WTC11 (cell line): ENCODE measurements at regions not wholly inside any gene's neighbourhood (a gene's known extent, or its start where the extent isn't known, plus 50 kb on each side); places are given as distances from the start of the nearest gene placed in this dataset.

ENCODE experiments used
- ATAC-seq: fragments of 200-7000 bp; cut with Tn5 transposase; 2 replicates; pipeline ENCODE4 v1.10.0; 2021; ENCODE audit warnings: mild to moderate bottlenecking, moderate library complexity
- CTCF ChIA-PET: fragments of 300-600 bp; sonication (Branson Sonifier 250); formaldehyde crosslinking; loops from one replicate; lab custom pipeline; 2021; ENCODE audit warnings: antibody characterized with exemption; lab: Charles Lee
- POLR2A ChIA-PET: fragments of 350-600 bp; sonication (Branson Sonifier 250); formaldehyde crosslinking; loops from one replicate; lab custom pipeline; 2021; ENCODE audit warnings: antibody characterized with exemption; lab: Charles Lee
- DNase-seq: peaks from one replicate; pipeline ENCODE4 v3.0.0; 2021; ENCODE audit warnings: low spot score
- H3K27ac Mint-ChIP-seq: 2 replicates; pipeline ENCODE4 v1.8.0; 2021; ENCODE audit warnings: mixed read lengths
- H3K27me3 Mint-ChIP-seq: 2 replicates; pipeline ENCODE4 v1.8.0; 2021; ENCODE audit warnings: low read depth, mild to moderate bottlenecking, moderate library complexity, mixed read lengths
- H3K36me3 Mint-ChIP-seq: 2 replicates; pipeline ENCODE4 v1.8.0; 2021; ENCODE audit warnings: mixed read lengths
- H3K4me1 Mint-ChIP-seq: 2 replicates; pipeline ENCODE4 v1.8.0; 2022; ENCODE audit warnings: mixed read lengths
- H3K4me3 Mint-ChIP-seq: 2 replicates; pipeline ENCODE4 v1.8.0; 2021; ENCODE audit warnings: mild to moderate bottlenecking, moderate library complexity, mixed read lengths
- H3K9me3 Mint-ChIP-seq: 2 replicates; pipeline ENCODE4 v1.8.0; 2021; ENCODE audit warnings: mixed read lengths
- ATF2 ChIP-seq: sonication (generic); formaldehyde crosslinking; IDR thresholded peaks from 2 replicates; pipeline ENCODE4 v1.8.1; 2022; ENCODE audit warnings: low read depth, missing genetic modification reagents, borderline replicate concordance
- CDX4 ChIP-seq: fragments of 250-450 bp; sonication (Bioruptor Pico); IDR thresholded peaks from 2 replicates; pipeline ENCODE4 v1.9.0; 2021; ENCODE audit warnings: moderate library complexity, mild to moderate bottlenecking, inconsistent platforms, borderline replicate concordance
- E2F4 ChIP-seq: sonication (generic); formaldehyde crosslinking; IDR thresholded peaks from 2 replicates; pipeline ENCODE4 v1.8.1; 2022; ENCODE audit warnings: low read depth, mild to moderate bottlenecking, moderate library complexity, missing genetic modification reagents, borderline replicate concordance
- GRHL2 ChIP-seq: fragments of 250-450 bp; sonication (Bioruptor Pico); IDR thresholded peaks from 2 replicates; pipeline ENCODE4 v1.8.0; 2022; ENCODE audit warnings: mild to moderate bottlenecking, moderate library complexity; ENCODE audit not compliant: insufficient replicate concordance, severe bottlenecking
- GTF2I ChIP-seq: fragments of 250-450 bp; sonication (Bioruptor Pico); conservative IDR thresholded peaks from 2 replicates; pipeline ENCODE4 v1.4.0; 2021; ENCODE audit warnings: mild to moderate bottlenecking
- HMGA2 ChIP-seq: fragments of 250-450 bp; sonication (Bioruptor Pico); IDR thresholded peaks from 2 replicates; pipeline ENCODE4 v1.4.0; 2021; ENCODE audit warnings: mild to moderate bottlenecking, moderate library complexity
- JUN ChIP-seq: sonication (generic); formaldehyde crosslinking; IDR thresholded peaks from 2 replicates; pipeline ENCODE4 v1.8.0; 2023; ENCODE audit warnings: mild to moderate bottlenecking, missing genetic modification reagents
- KAT7 ChIP-seq: sonication (generic); formaldehyde crosslinking; IDR thresholded peaks from 2 replicates; pipeline ENCODE4 v1.8.1; 2023; ENCODE audit warnings: missing genetic modification reagents, mild to moderate bottlenecking, borderline replicate concordance
- MYBL2 ChIP-seq: sonication (generic); formaldehyde crosslinking; IDR thresholded peaks from 2 replicates; pipeline ENCODE4 v1.8.1; 2023; ENCODE audit warnings: mild to moderate bottlenecking, moderate library complexity, missing genetic modification reagents
- NFATC4 ChIP-seq: fragments of 250-450 bp; sonication (Bioruptor Pico); IDR thresholded peaks from 2 replicates; pipeline ENCODE4 v1.9.0; 2021; ENCODE audit warnings: mild to moderate bottlenecking
- NFE2L1 ChIP-seq: sonication (generic); formaldehyde crosslinking; IDR thresholded peaks from 2 replicates; pipeline ENCODE4 v1.8.1; 2023; ENCODE audit warnings: missing genetic modification reagents
- NR1H2 ChIP-seq: sonication (generic); formaldehyde crosslinking; IDR thresholded peaks from 2 replicates; pipeline ENCODE4 v1.9.0; 2021; ENCODE audit warnings: mild to moderate bottlenecking, moderate library complexity, missing genetic modification reagents
- SOX15 ChIP-seq: fragments of 250-450 bp; sonication (Bioruptor Pico); IDR thresholded peaks from 2 replicates; pipeline ENCODE4 v1.9.0; 2021; ENCODE audit warnings: mild to moderate bottlenecking
- TEAD4 ChIP-seq: sonication (generic); formaldehyde crosslinking; IDR thresholded peaks from 2 replicates; pipeline ENCODE4 v1.8.0; 2022; ENCODE audit warnings: mild to moderate bottlenecking, missing genetic modification reagents
- ZNF512 ChIP-seq: sonication (generic); formaldehyde crosslinking; IDR thresholded peaks from 2 replicates; pipeline ENCODE4 v1.8.1; 2022; ENCODE audit warnings: missing genetic modification reagents, borderline replicate concordance

GRCh38 chr2:122112216-122113005 lies 357.0 kb downstream of the TSN start:
- ChIA-PET CTCF (no interaction called here), POLR2A (no interaction called here)
- H3K9me3 Mint-ChIP-seq: no peaks in the 10 kb centered on the region
- H3K4me1 Mint-ChIP-seq: peaks cover 4% of the 10 kb centered on the region
- no peak for ATAC-seq
- H3K27me3 Mint-ChIP-seq: no peaks in the 10 kb centered on the region
- H3K4me3 Mint-ChIP-seq: no peak overlapping the region
- no peaks in the 10 kb centered on the region for H3K36me3 Mint-ChIP-seq
- no peak for DNase-seq
- TF ChIP-seq CDX4 (no peak), GTF2I (CRISPR knock-in tag) (no peak), NFATC4 (CRISPR knock-in tag) (no peak), NFE2L1 (no peak), ATF2 (CRISPR knock-in tag) (no peak), JUN (CRISPR knock-in tag) (no peak), GRHL2 (CRISPR knock-in tag) (no peak), KAT7 (CRISPR knock-in tag) (no peak), NR1H2 (CRISPR knock-in tag) (no peak), TEAD4 (CRISPR knock-in tag) (no peak), E2F4 (no peak)
- H3K27ac Mint-ChIP-seq: no peak overlapping the region

GRCh38 chr2:122114421-122114820 lies 359.0 kb downstream of the TSN start:
- TF ChIP-seq SOX15 (CRISPR knock-in tag) (no peak), NR1H2 (CRISPR knock-in tag) (no peak), ZNF512 (CRISPR knock-in tag) (no peak), GTF2I (CRISPR knock-in tag) (no peak)
- no peak overlapping the region for H3K4me3 Mint-ChIP-seq
- ChIA-PET CTCF (interaction anchor here (1.2 to 1.3 kb wide), 2 partner anchors 14 to 141 kb away, joined by 3 read pairs; no protein-coding TSS in a partner anchor), POLR2A (interaction anchor here (1.4 kb wide), 1 partner anchor 14 kb away, joined by 3 read pairs; no protein-coding TSS in a partner anchor)
- no peak for DNase-seq
- peaks cover 4% of the 10 kb centered on the region for H3K4me1 Mint-ChIP-seq
- peaks cover 8% of the 10 kb centered on the region for H3K9me3 Mint-ChIP-seq
- no peaks in the 10 kb centered on the region for H3K36me3 Mint-ChIP-seq
- H3K27me3 Mint-ChIP-seq: no peaks in the 10 kb centered on the region; the same call in 1 of the 2 replicates
- no peak for ATAC-seq
- no peak overlapping the region for H3K27ac Mint-ChIP-seq

DNA sequence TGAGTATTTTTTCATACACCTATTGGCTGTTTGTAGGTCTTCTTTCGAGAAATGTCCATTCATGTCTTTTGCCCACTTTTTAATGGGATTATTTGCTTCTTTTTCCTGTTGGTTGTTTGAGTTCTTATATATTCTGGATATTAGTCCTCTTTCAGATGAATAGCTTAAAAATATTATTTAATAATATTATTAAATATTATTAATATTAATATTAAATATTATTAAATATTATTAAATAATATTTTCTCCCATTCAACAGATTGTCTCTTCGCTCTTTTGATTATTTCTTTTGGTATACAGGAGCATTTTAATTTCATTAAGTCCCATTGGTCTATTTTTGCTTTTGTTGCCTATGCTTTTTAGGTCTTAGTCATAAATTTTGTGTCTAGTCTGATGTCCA lies 361.9 kb downstream of the TSN start:
- Mint-ChIP-seq H3K36me3 (peaks cover 3% of the 10 kb centered on the region), H3K27me3 (peaks cover 4% of the 10 kb centered on the region; the same call in 1 of the 2 replicates), H3K27ac (no peak overlapping the region), H3K9me3 (peaks cover 30% of the 10 kb centered on the region), H3K4me1 (peaks cover 4% of the 10 kb centered on the region), H3K4me3 (no peak overlapping the region)
- CTCF ChIA-PET: no interaction called here
- TF ChIP-seq MYBL2 (no peak), HMGA2 (peak; percentile 95)
- no peak for DNase-seq
- POLR2A ChIA-PET: no interaction called here
- no peak for ATAC-seq
